GM23248 (cell line): ENCODE measurements at regions not wholly inside any gene's neighbourhood (a gene's known extent, or its start where the extent isn't known, plus 50 kb on each side); places are given as distances from the start of the nearest gene placed in this dataset.

Experiments used
- EZH2 ChIP-seq: fragments of 200-600 bp; sonication (generic); IDR thresholded peaks from 2 replicates; pipeline ENCODE4 v1.6.1; 2018; ENCODE audit warnings: antibody characterized with exemption, mild to moderate bottlenecking; ENCODE audit not compliant: insufficient read depth, poor library complexity, severe bottlenecking
- EZH2phosphoT487 ChIP-seq: fragments of 200-600 bp; sonication (generic); IDR thresholded peaks from 2 replicates; pipeline ENCODE4 v1.6.1; 2018; ENCODE audit warnings: antibody characterized with exemption, moderate library complexity, mild to moderate bottlenecking, low read depth; ENCODE audit not compliant: insufficient read depth

DNA sequence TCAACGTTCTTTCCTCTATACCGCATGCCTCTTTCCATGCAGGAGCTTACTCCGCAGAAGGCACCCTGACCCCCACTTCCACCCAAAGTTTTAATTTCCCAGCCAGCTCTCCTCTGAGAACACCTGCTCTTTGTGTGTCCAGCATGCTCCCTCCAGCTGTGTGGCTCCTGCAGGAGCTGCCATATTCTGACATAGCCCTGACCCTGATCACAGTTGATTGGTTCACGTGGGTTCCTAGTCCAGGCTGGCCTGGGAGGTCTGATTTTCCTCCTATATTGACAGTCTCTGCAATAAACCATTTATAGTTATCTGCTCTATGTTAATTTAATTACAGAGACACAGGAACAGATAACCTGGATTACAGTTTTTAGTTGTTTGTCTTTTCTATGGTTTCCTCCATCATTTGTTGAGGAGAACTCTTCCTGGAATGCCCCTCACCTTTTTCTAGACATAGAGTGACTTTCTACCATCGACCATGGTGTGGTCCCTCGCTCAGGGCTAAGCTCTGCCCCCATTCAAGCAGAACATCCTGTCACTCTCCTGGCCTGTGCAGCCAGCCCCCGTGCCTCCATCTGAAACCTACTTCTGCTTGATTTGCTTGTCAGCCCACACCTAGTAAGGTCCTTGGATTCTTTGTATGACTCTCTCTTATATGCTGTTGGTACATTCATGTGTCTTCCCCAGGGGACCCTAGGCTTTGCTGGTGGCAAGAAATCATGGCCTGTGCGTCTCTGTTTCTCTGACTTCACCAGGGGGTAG lies 231.5 kb downstream of the LPIN1 start:
- TF ChIP-seq EZH2phosphoT487 (no peak), EZH2 (no peak)
